ENCODE measurements at regions not wholly inside any gene's neighbourhood (a gene's known extent, or its start where the extent isn't known, plus 50 kb on each side); places are given as distances from the start of the nearest gene placed in this dataset.

- TF ChIP-seq CTCF (IDR thresholded peaks at IDR 0.05) (no peak), TCF7L2 (IDR thresholded peaks at IDR 0.05; ENCODE audit: low read depth, low read length) (no peak), POLR2AphosphoS5 (IDR thresholded peaks at IDR 0.05; ENCODE audit: low read depth, low read length) (no peak), REST (IDR thresholded peaks at IDR 0.05; ENCODE audit: insufficient read depth in 1 of 2, low read depth in 2 of 2, low read length in 1 of 2) (no peak), SIN3A (IDR thresholded peaks at IDR 0.05; ENCODE audit: borderline replicate concordance, insufficient read depth, low read depth, low read length) (no peak)
Measured at GRCh38 chr1:220410611-220411010, 117.3 kb upstream of the MARK1 start.
